BJ (cell line): ENCODE measurements at regions not wholly inside any gene's neighbourhood (a gene's known extent, or its start where the extent isn't known, plus 50 kb on each side); places are given as distances from the start of the nearest gene placed in this dataset.
"Not testable (repeated sequence)": the region's sequence is repeated elsewhere in the genome, so short reads cannot be mapped to it uniquely, and the experiment has no call there.

Experiments used
- CTCF ChIA-PET: fragments of 350-600 bp; formaldehyde crosslinking; extraction: SDS; loops from one replicate; lab custom pipeline; 2021; ENCODE audit warnings: antibody characterized with exemption, inconsistent platforms; lab: Yijun Ruan, JAX
- POLR2A ChIA-PET: fragments of 300-600 bp; sonication (Branson Sonifier 250); formaldehyde crosslinking; extraction: SDS; loops from one replicate; lab custom pipeline; 2021; ENCODE audit warnings: antibody characterized with exemption; lab: Charles Lee
- DNase-seq: peaks from one replicate; pipeline ENCODE4 v3.0.0-alpha.2; 2011; ENCODE audit warnings: low read depth
- H3K27me3 ChIP-seq: 2 replicates; pipeline ENCODE4 v1.6.0; 2011; ENCODE audit warnings: low read length; ENCODE audit not compliant: control insufficient read depth, insufficient read depth
- H3K36me3 ChIP-seq: 2 replicates; pipeline ENCODE4 v1.5.1; 2011; ENCODE audit warnings: low read length; ENCODE audit not compliant: control insufficient read depth, insufficient read depth
- H3K4me3 ChIP-seq: 2 replicates; pipeline ENCODE4 v1.5.1; 2011; ENCODE audit warnings: low read depth, mild to moderate bottlenecking, control low read depth, low read length
- TF ChIP-seq, protein P1 (sequence below): IDR thresholded peaks from 2 replicates; pipeline ENCODE4 v1.5.1; 2011; ENCODE audit warnings: low read depth, mild to moderate bottlenecking, control low read depth, inconsistent platforms, low read length, moderate library complexity; ENCODE audit not compliant: insufficient read depth

DNA sequence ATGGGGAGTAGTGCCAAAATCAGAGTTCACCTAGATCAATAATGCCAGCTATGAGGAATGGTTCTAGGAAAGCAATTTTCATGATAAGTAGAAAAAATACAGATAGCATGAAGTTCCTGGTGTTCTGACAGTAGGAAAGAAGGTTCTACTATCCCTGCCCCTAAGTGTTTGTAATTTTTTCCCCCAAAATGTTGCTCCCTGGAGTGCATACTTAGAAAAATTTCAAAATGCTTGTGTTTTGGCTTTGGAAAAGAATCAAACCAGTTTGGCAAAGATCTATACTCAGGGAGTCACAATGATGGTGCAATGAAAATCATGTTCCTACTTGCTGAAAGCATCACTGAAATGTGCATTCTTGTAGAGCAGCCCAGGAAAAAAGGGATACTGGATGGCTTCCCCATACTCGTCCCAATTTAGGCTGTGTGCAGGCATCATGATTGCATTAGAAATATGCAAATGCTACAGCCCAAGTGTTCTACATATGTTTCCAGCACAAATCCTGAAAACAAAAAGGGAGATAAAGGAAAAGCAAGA, 74.7 kb downstream of the LPAR4 start:
- ChIA-PET POLR2A (no interaction called here), CTCF (no interaction called here)
- no peak for DNase-seq
- no peak overlapping the region for H3K4me3 ChIP-seq
- TF ChIP-seq, protein P1, sequence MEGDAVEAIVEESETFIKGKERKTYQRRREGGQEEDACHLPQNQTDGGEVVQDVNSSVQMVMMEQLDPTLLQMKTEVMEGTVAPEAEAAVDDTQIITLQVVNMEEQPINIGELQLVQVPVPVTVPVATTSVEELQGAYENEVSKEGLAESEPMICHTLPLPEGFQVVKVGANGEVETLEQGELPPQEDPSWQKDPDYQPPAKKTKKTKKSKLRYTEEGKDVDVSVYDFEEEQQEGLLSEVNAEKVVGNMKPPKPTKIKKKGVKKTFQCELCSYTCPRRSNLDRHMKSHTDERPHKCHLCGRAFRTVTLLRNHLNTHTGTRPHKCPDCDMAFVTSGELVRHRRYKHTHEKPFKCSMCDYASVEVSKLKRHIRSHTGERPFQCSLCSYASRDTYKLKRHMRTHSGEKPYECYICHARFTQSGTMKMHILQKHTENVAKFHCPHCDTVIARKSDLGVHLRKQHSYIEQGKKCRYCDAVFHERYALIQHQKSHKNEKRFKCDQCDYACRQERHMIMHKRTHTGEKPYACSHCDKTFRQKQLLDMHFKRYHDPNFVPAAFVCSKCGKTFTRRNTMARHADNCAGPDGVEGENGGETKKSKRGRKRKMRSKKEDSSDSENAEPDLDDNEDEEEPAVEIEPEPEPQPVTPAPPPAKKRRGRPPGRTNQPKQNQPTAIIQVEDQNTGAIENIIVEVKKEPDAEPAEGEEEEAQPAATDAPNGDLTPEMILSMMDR, result no peak
- no peaks in the 10 kb centered on the region for H3K27me3 ChIP-seq
- H3K36me3 ChIP-seq, result no peaks in the 10 kb centered on the region

DNA sequence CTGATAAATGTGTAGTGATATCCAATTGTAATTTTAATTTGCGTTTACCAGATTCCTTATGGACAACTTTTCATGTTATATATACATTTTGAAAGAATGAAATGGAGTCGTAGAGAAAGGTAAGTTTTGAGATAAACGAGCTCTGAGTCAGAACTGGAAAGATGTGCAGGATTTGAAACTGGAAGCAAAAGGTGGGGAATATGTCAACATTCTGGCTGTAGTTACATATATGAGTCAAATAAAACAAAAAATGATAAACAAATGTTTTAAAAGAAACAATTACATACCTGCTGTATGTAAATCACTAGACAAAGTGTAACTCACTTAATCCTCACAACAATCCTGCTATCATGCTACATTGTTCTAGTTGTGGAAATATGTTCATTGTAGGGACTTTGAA, 84.0 kb downstream of the LPAR4 start:
- TF ChIP-seq, protein P1, result no peak
- DNase-seq, result no peak
- POLR2A ChIA-PET, result no interaction called here
- CTCF ChIA-PET, result no interaction called here
- Histone ChIP-seq H3K36me3 (no peaks in the 10 kb centered on the region), H3K27me3 (no peaks in the 10 kb centered on the region), H3K4me3 (no peak overlapping the region)

DNA sequence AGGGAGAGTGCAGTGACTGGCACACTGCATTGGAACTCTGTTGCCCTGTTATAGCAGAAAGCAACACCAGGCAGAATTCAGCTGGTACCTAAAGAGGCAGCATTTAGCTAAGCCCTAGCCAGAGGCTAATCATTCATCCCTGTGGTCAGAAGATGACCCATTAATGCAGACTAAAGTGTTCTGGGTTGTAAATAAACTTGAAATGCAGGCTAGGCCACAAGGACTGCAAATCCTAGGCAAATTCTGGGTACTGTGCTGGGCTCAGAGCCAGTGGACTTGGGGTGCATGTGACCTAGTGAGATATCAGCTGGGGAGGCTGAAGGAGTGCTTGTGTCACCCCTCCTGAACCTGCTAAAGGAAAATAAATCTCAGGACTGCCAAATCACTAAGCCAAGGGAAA, 91.2 kb downstream of the LPAR4 start:
- Histone ChIP-seq H3K36me3 (no peaks in the 10 kb centered on the region), H3K4me3 (no peak overlapping the region), H3K27me3 (no peaks in the 10 kb centered on the region)
- DNase-seq, result no peak
- ChIA-PET POLR2A (no interaction called here), CTCF (no interaction called here)
- TF ChIP-seq, protein P1, result no peak

DNA sequence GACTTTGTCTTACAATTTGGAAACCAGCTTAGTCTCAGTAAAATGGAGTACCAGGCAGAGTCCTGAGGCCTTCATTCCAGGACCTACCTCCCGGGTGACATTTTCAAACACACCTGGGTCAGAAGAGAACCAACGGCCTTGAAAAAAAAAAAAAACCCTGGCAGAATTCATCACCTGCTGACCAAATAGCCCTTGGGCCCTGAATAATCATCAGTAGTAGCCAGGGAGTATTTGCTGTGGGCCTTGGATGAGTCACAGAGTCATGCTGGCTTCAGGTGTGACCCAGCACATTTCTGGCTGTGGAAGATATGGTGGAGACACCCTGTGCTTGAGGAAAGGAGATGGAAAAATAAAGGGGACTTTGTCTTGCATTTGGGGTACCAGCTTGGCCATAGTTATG, 92.2 kb downstream of the LPAR4 start:
- no peaks in the 10 kb centered on the region for H3K36me3 ChIP-seq
- DNase-seq, result no peak
- CTCF ChIA-PET, result no interaction called here
- TF ChIP-seq, protein P1, result no peak
- H3K27me3 ChIP-seq, result no peaks in the 10 kb centered on the region
- no peak overlapping the region for H3K4me3 ChIP-seq
- POLR2A ChIA-PET, result no interaction called here

DNA sequence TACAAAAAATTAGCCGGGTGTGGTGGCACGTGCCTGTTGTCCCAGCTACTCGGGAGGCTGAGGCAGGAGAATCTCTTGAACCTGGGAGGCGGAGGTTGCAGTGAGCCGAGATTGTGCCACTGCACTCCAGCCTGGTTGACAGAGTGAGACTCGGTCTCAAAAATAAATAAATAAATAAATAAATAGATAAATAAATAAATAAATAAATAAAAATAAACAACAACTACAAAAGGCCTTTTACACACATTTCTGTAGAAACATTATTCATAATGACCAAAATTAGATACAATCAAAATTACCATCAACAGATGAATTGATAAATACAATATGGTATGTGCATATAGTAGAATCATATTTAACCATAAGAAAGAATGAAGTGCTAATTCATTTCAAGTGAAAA, 96.7 kb downstream of the LPAR4 start:
- H3K27me3 ChIP-seq, H3K4me3 ChIP-seq, H3K36me3 ChIP-seq, DNase-seq, CTCF ChIA-PET, POLR2A ChIA-PET: not testable (repeated sequence)

DNA sequence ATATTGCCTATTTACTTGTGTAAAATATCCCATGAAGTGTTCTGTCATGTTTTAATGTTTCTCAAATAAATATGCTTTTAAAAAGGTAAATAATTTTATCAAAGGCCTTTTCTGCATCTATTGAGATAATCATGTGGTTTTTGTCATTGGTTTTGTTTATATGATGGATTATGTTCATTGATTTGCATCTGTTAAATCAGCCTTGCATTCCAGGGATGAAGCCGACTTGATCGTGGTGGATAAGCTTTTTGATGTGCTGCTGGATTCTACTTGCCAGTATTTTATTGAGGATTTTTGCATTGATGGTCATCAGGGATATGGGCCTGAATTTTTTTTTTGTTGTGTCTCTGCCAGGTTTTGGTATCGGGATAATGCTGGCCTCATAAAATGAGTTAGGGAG, 63.9 kb upstream of the P2RY10 start:
- H3K36me3 ChIP-seq, H3K27me3 ChIP-seq, DNase-seq, H3K4me3 ChIP-seq, CTCF ChIA-PET, POLR2A ChIA-PET: not testable (repeated sequence)
